Stimulated activated naive B cell treated with anti-CD40 and anti-IgM and Interleukin-4, amounts not matched to agents 10 μg/mL and 1 μg/mL and 100 μg/mL, for 72 hours (primary cell): ENCODE measurements at regions not wholly inside any gene's neighbourhood (a gene's known extent, or its start where the extent isn't known, plus 50 kb on each side); places are given as distances from the start of the nearest gene placed in this dataset.

ENCODE experiments used
- ATAC-seq, 2 donors: fragments of 150-1000 bp; cut with Tn5 transposase; replicated peaks; 2 replicates each; pipeline ENCODE4 v1.10.0; 2021; ENCODE audit warnings: moderate library complexity in 1 of 2
- DNase-seq: peaks from one replicate; pipeline ENCODE4 v3.0.0; 2021
- H3K27ac Mint-ChIP-seq: one replicate; pipeline ENCODE4 v1.8.0; 2022; ENCODE audit warnings: mild to moderate bottlenecking, mixed read lengths
- H3K27me3 Mint-ChIP-seq, 2 donors: one replicate each; pipeline ENCODE4 v1.8.0; 2022; ENCODE audit warnings: mixed read lengths in 2 of 2
- H3K36me3 Mint-ChIP-seq, 2 donors: one replicate each; pipeline ENCODE4 v1.8.0; 2022; ENCODE audit warnings: mixed read lengths in 2 of 2, mild to moderate bottlenecking in 1 of 2
- H3K4me1 Mint-ChIP-seq, 2 donors: one replicate each; pipeline ENCODE4 v1.8.0; 2022; ENCODE audit warnings: mixed read lengths in 2 of 2, mild to moderate bottlenecking in 1 of 2
- H3K4me3 Mint-ChIP-seq, 2 donors: one replicate each; pipeline ENCODE4 v1.8.0; 2022; ENCODE audit warnings: mild to moderate bottlenecking in 2 of 2, mixed read lengths in 2 of 2, moderate library complexity in 1 of 2
- H3K9me3 Mint-ChIP-seq, 2 donors: one replicate each; pipeline ENCODE4 v1.8.0; 2022; ENCODE audit warnings: mixed read lengths in 2 of 2, mild to moderate bottlenecking in 1 of 2

GRCh38 chr13:40119852-40120251, 464.4 kb downstream of the COG6 start:
- Mint-ChIP-seq H3K36me3 (no peaks in the 10 kb centered on the region), H3K4me3 (no peak overlapping the region), H3K27ac (no peak overlapping the region), H3K9me3 (no peaks in the 10 kb centered on the region), H3K27me3 (no peaks in the 10 kb centered on the region), H3K4me1 (peaks cover 10 to 31% of the 10 kb centered on the region in 2 donors)
- DNase-seq = no peak
- ATAC-seq = no peak

GRCh38 chr13:40120288-40120687, 464.8 kb downstream of the COG6 start:
- Mint-ChIP-seq H3K27ac (no peak overlapping the region), H3K4me1 (peaks cover 12 to 31% of the 10 kb centered on the region in 2 donors), H3K27me3 (no peaks in the 10 kb centered on the region), H3K9me3 (no peaks in the 10 kb centered on the region), H3K36me3 (no peaks in the 10 kb centered on the region), H3K4me3 (no peak overlapping the region)
- no peak for DNase-seq
- no peak for ATAC-seq

GRCh38 chr13:40120781-40121180, 465.3 kb downstream of the COG6 start:
- ATAC-seq = no peak
- no peak overlapping the region for H3K27ac Mint-ChIP-seq
- H3K27me3 Mint-ChIP-seq = no peaks in the 10 kb centered on the region
- no peaks in the 10 kb centered on the region for H3K36me3 Mint-ChIP-seq
- DNase-seq = no peak
- H3K9me3 Mint-ChIP-seq = no peaks in the 10 kb centered on the region
- peaks cover 12 to 31% of the 10 kb centered on the region in 2 donors for H3K4me1 Mint-ChIP-seq
- no peak overlapping the region for H3K4me3 Mint-ChIP-seq

GRCh38 chr13:40121722-40122121, 466.3 kb downstream of the COG6 start:
- Mint-ChIP-seq H3K36me3 (no peaks in the 10 kb centered on the region), H3K9me3 (no peaks in the 10 kb centered on the region), H3K4me3 (no peak overlapping the region), H3K4me1 (peaks cover 16 to 31% of the 10 kb centered on the region in 2 donors), H3K27ac (no peak overlapping the region), H3K27me3 (no peaks in the 10 kb centered on the region)
- no peak for ATAC-seq
- DNase-seq = no peak

GRCh38 chr13:40123962-40124632, 468.6 kb downstream of the COG6 start:
- H3K4me1 Mint-ChIP-seq = peaks cover 32 to 51% of the 10 kb centered on the region in 2 donors
- DNase-seq = no peak
- H3K9me3 Mint-ChIP-seq = no peaks in the 10 kb centered on the region
- H3K4me3 Mint-ChIP-seq = no peak overlapping the region
- no peak for ATAC-seq
- H3K36me3 Mint-ChIP-seq = no peaks in the 10 kb centered on the region
- no peak overlapping the region for H3K27ac Mint-ChIP-seq
- H3K27me3 Mint-ChIP-seq = no peaks in the 10 kb centered on the region

GRCh38 chr13:40124633-40125015, 469.2 kb downstream of the COG6 start:
- Mint-ChIP-seq H3K4me1 (peaks cover 36 to 56% of the 10 kb centered on the region in 2 donors), H3K9me3 (peaks cover 0 to 1% of the 10 kb centered on the region in 2 donors), H3K36me3 (no peaks in the 10 kb centered on the region), H3K27ac (no peak overlapping the region), H3K4me3 (no peak overlapping the region), H3K27me3 (no peaks in the 10 kb centered on the region)
- ATAC-seq (no peak), DNase-seq (no peak)

GRCh38 chr13:40125336-40125735, 469.9 kb downstream of the COG6 start:
- no peak for ATAC-seq

GRCh38 chr13:40126306-40127085, 471.0 kb downstream of the COG6 start:
- Mint-ChIP-seq H3K4me3 (peak overlapping the region; percentile 39 to 74), H3K27ac (peak overlapping the region; percentile 48), H3K36me3 (no peaks in the 10 kb centered on the region), H3K9me3 (peaks cover 0 to 1% of the 10 kb centered on the region in 2 donors), H3K4me1 (peaks cover 37 to 62% of the 10 kb centered on the region in 2 donors), H3K27me3 (no peaks in the 10 kb centered on the region)
- DNase-seq (no peak), ATAC-seq (peak; percentile 62 to 63)

More at GRCh38 chr13:40125336-40125735, 469.9 kb downstream of the COG6 start:
- peaks cover 0 to 1% of the 10 kb centered on the region in 2 donors for H3K9me3 Mint-ChIP-seq
- no peak overlapping the region for H3K4me3 Mint-ChIP-seq
- peaks cover 37 to 62% of the 10 kb centered on the region in 2 donors for H3K4me1 Mint-ChIP-seq
- no peak for DNase-seq
- H3K27ac Mint-ChIP-seq = no peak overlapping the region
- no peaks in the 10 kb centered on the region for H3K36me3 Mint-ChIP-seq
- H3K27me3 Mint-ChIP-seq = no peaks in the 10 kb centered on the region

- H3K4me1 Mint-ChIP-seq = peaks cover 41 to 71% of the 10 kb centered on the region in 2 donors
- H3K27ac Mint-ChIP-seq = peak overlapping the region; percentile 65
- peak; percentile 61 to 64 for ATAC-seq
Measured at GRCh38 chr13:40127476-40127875, 472.0 kb downstream of the COG6 start.

GRCh38 chr13:40127925-40128324, 472.5 kb downstream of the COG6 start:
- H3K36me3 Mint-ChIP-seq = no peaks in the 10 kb centered on the region
- no peaks in the 10 kb centered on the region for H3K27me3 Mint-ChIP-seq
- H3K9me3 Mint-ChIP-seq = peaks cover 0 to 1% of the 10 kb centered on the region in 2 donors
- no peak overlapping the region for H3K4me3 Mint-ChIP-seq
- ATAC-seq = no peak
- no peak overlapping the region for H3K27ac Mint-ChIP-seq
- peaks cover 41 to 67% of the 10 kb centered on the region in 2 donors for H3K4me1 Mint-ChIP-seq
- DNase-seq = no peak

More at GRCh38 chr13:40127476-40127875, 472.0 kb downstream of the COG6 start:
- DNase-seq = peak; percentile 27
- Mint-ChIP-seq H3K36me3 (no peaks in the 10 kb centered on the region), H3K27me3 (no peaks in the 10 kb centered on the region), H3K4me3 (no peak overlapping the region), H3K9me3 (peaks cover 0 to 1% of the 10 kb centered on the region in 2 donors)

- Mint-ChIP-seq H3K4me1 (peaks cover 41 to 65% of the 10 kb centered on the region in 2 donors), H3K27ac (no peak overlapping the region), H3K4me3 (no peak overlapping the region)
Measured at GRCh38 chr13:40129467-40129866, 474.0 kb downstream of the COG6 start.

GRCh38 chr13:40130871-40131636, 475.6 kb downstream of the COG6 start:
- Mint-ChIP-seq H3K9me3 (peaks cover 0 to 1% of the 10 kb centered on the region in 2 donors), H3K27ac (peak overlapping the region; percentile 31)

More at GRCh38 chr13:40129467-40129866, 474.0 kb downstream of the COG6 start:
- H3K9me3 Mint-ChIP-seq = peaks cover 0 to 1% of the 10 kb centered on the region in 2 donors
- DNase-seq = no peak
- H3K27me3 Mint-ChIP-seq = no peaks in the 10 kb centered on the region
- no peaks in the 10 kb centered on the region for H3K36me3 Mint-ChIP-seq
- ATAC-seq = no peak

GRCh38 chr13:40132249-40132648, 476.8 kb downstream of the COG6 start:
- DNase-seq = no peak
- no peak overlapping the region for H3K4me3 Mint-ChIP-seq
- peaks cover 0 to 1% of the 10 kb centered on the region in 2 donors for H3K9me3 Mint-ChIP-seq
- H3K27me3 Mint-ChIP-seq = no peaks in the 10 kb centered on the region
- peak; percentile 33 to 49 for ATAC-seq
- H3K36me3 Mint-ChIP-seq = no peaks in the 10 kb centered on the region
- H3K27ac Mint-ChIP-seq = no peak overlapping the region
- peaks cover 27 to 52% of the 10 kb centered on the region in 2 donors for H3K4me1 Mint-ChIP-seq

More at GRCh38 chr13:40130871-40131636, 475.6 kb downstream of the COG6 start:
- DNase-seq = no peak
- H3K27me3 Mint-ChIP-seq = no peaks in the 10 kb centered on the region
- no peaks in the 10 kb centered on the region for H3K36me3 Mint-ChIP-seq
- no peak overlapping the region for H3K4me3 Mint-ChIP-seq
- peaks cover 34 to 56% of the 10 kb centered on the region in 2 donors for H3K4me1 Mint-ChIP-seq
- ATAC-seq = no peak

GRCh38 chr13:40136896-40137295, 481.4 kb downstream of the COG6 start:
- H3K27me3 Mint-ChIP-seq = no peaks in the 10 kb centered on the region

More at GRCh38 chr13:40136896-40137295, 481.4 kb downstream of the COG6 start:
- Mint-ChIP-seq H3K27ac (no peak overlapping the region), H3K4me1 (peaks cover 11 to 31% of the 10 kb centered on the region in 2 donors), H3K9me3 (no peaks in the 10 kb centered on the region), H3K4me3 (peak overlapping the region in 1 of 2 donors; percentile 10), H3K36me3 (no peaks in the 10 kb centered on the region)
- DNase-seq (no peak), ATAC-seq (no peak)
